GM23338 (cell line): ENCODE measurements at regions not wholly inside any gene's neighbourhood (a gene's known extent, or its start where the extent isn't known, plus 50 kb on each side); places are given as distances from the start of the nearest gene placed in this dataset.

Experiments
- ATAC-seq: fragments of 200-7000 bp; cut with Tn5 transposase; 3 replicates; pipeline ENCODE4 v1.9.1; 2020
- DNase-seq: peaks from one replicate; pipeline ENCODE4 v3.0.0-alpha.2; 2015; ENCODE audit warnings: low spot score
- H2AFZ ChIP-seq: fragments of 200-600 bp; sonication (generic); 2 replicates; pipeline ENCODE4 v1.8.0; 2016; ENCODE audit warnings: antibody characterized with exemption, mild to moderate bottlenecking, moderate library complexity
- H3F3A ChIP-seq: fragments of 200-600 bp; sonication (generic); replicated peaks from 2 replicates; pipeline ENCODE4 v1.8.0; 2017; ENCODE audit warnings: antibody characterized with exemption, mixed run types, low read depth
- H3K27ac ChIP-seq: fragments of 200-600 bp; sonication (generic); 2 replicates; pipeline ENCODE4 v1.6.1; 2016; ENCODE audit warnings: low read depth
- H3K27me3 ChIP-seq: fragments of 200-600 bp; sonication (generic); 2 replicates; pipeline ENCODE4 v1.8.0; 2016; ENCODE audit warnings: mild to moderate bottlenecking, mixed run types, moderate library complexity; ENCODE audit not compliant: insufficient read depth
- H3K36me3 ChIP-seq: fragments of 200-600 bp; sonication (generic); 2 replicates; pipeline ENCODE4 v1.8.0; 2016; ENCODE audit warnings: mild to moderate bottlenecking; ENCODE audit not compliant: insufficient read depth
- H3K4me1 ChIP-seq: fragments of 200-600 bp; sonication (generic); 2 replicates; pipeline ENCODE4 v1.8.0; 2016; ENCODE audit warnings: mild to moderate bottlenecking, moderate library complexity; ENCODE audit not compliant: insufficient read depth
- H3K4me2 ChIP-seq: fragments of 200-600 bp; sonication (generic); 2 replicates; pipeline ENCODE4 v1.7.1; 2017; ENCODE audit warnings: mixed run types
- H3K4me3 ChIP-seq: fragments of 200-600 bp; sonication (generic); 2 replicates; pipeline ENCODE4 v1.6.1; 2016; ENCODE audit warnings: mixed run types
- H3K79me2 ChIP-seq: fragments of 200-600 bp; sonication (generic); replicated peaks from 2 replicates; pipeline ENCODE4 v1.8.0; 2017; ENCODE audit warnings: mild to moderate bottlenecking; ENCODE audit not compliant: insufficient read depth
- H3K9me2 ChIP-seq: fragments of 200-600 bp; sonication (generic); 2 replicates; pipeline ENCODE4 v1.8.0; 2017; ENCODE audit not compliant: insufficient read depth
- H4K20me1 ChIP-seq: fragments of 200-600 bp; sonication (generic); replicated peaks from 2 replicates; pipeline ENCODE4 v1.8.0; 2017; ENCODE audit warnings: mild to moderate bottlenecking; ENCODE audit not compliant: insufficient read depth
- H3K27ac Mint-ChIP-seq: 2 replicates; pipeline ENCODE4 v1.8.0; 2020; ENCODE audit warnings: inconsistent platforms, mild to moderate bottlenecking, moderate library complexity, mixed read lengths
- H3K27me3 Mint-ChIP-seq: 3 replicates; pipeline ENCODE4 v1.8.0; 2022; ENCODE audit warnings: low read depth, mild to moderate bottlenecking, moderate library complexity, mixed read lengths, inconsistent platforms; ENCODE audit not compliant: insufficient read depth, poor library complexity
- H3K36me3 Mint-ChIP-seq: 3 replicates; pipeline ENCODE4 v1.8.0; 2021; ENCODE audit warnings: low read depth, mild to moderate bottlenecking, inconsistent platforms, moderate library complexity, mixed read lengths
- H3K4me1 Mint-ChIP-seq: 3 replicates; pipeline ENCODE4 v1.8.0; 2020; ENCODE audit warnings: mild to moderate bottlenecking, inconsistent platforms, mixed read lengths
- H3K4me3 Mint-ChIP-seq: 3 replicates; pipeline ENCODE4 v1.8.0; 2021; ENCODE audit warnings: moderate library complexity, mild to moderate bottlenecking, inconsistent platforms, mixed read lengths
- H3K9me3 Mint-ChIP-seq: 3 replicates; pipeline ENCODE4 v1.8.0; 2020; ENCODE audit warnings: moderate library complexity, mild to moderate bottlenecking, inconsistent platforms, mixed read lengths
- CREB1 ChIP-seq: fragments of 250-450 bp; sonication (Bioruptor Pico); IDR thresholded peaks from 2 replicates; pipeline ENCODE4 v1.5.0; 2020; ENCODE audit warnings: low read depth, mild to moderate bottlenecking, moderate library complexity
- ETS1 ChIP-seq: IDR thresholded peaks from 2 replicates; pipeline ENCODE4 v1.6.1; 2016; ENCODE audit warnings: antibody characterized with exemption
- JUNB ChIP-seq: IDR thresholded peaks from one replicate; pipeline ENCODE4 v1.6.1; 2016; ENCODE audit warnings: antibody characterized with exemption; ENCODE audit not compliant: unreplicated experiment
- NANOG ChIP-seq: IDR thresholded peaks from 2 replicates; pipeline ENCODE4 v1.6.1; 2016; ENCODE audit warnings: antibody characterized with exemption, borderline replicate concordance
- POLR2AphosphoS5 ChIP-seq: IDR thresholded peaks from 2 replicates; pipeline ENCODE4 v1.6.1; 2016; ENCODE audit warnings: antibody characterized with exemption, low read depth
- REST ChIP-seq: IDR thresholded peaks from one replicate; pipeline ENCODE4 v1.6.1; 2018; ENCODE audit warnings: antibody characterized with exemption; ENCODE audit not compliant: unreplicated experiment
- STAT1 ChIP-seq: IDR thresholded peaks from one replicate; pipeline ENCODE4 v1.6.1; 2016; ENCODE audit warnings: antibody characterized with exemption; ENCODE audit not compliant: unreplicated experiment
- ZNF114 ChIP-seq: fragments of 250-450 bp; sonication (Bioruptor Pico); IDR thresholded peaks from 2 replicates; pipeline ENCODE4 v1.5.0; 2020; ENCODE audit warnings: mild to moderate bottlenecking, moderate library complexity
- ZNF331 ChIP-seq: fragments of 250-450 bp; sonication (Bioruptor Pico); IDR thresholded peaks from 2 replicates; pipeline ENCODE4 v1.5.0; 2020; ENCODE audit warnings: low read depth, mild to moderate bottlenecking, moderate library complexity
- ZNF462 ChIP-seq: fragments of 250-450 bp; sonication (Bioruptor Pico); IDR thresholded peaks from 2 replicates; pipeline ENCODE4 v1.5.0; 2020; ENCODE audit warnings: mild to moderate bottlenecking, moderate library complexity
- TF ChIP-seq, protein P1 (sequence below), 2 experiments: fragments of 200-600 bp in 1 of 2; sonication (generic) in 1 of 2; conservative IDR thresholded peaks; 2 replicates each; pipeline versions ENCODE4 v1.5.1 to v1.6.1; 2016 to 2017; ENCODE audit warnings: antibody characterized with exemption in 2 of 2, low read depth in 2 of 2, mild to moderate bottlenecking in 2 of 2, moderate library complexity in 1 of 2

- Mint-ChIP-seq H3K36me3 (peaks cover 22% of the 10 kb centered on the region), H3K4me1 (no peaks in the 10 kb centered on the region), H3K4me3 (no peak overlapping the region), H3K27ac (no peak overlapping the region), H3K27me3 (no peaks in the 10 kb centered on the region), H3K9me3 (peaks cover 39% of the 10 kb centered on the region)
- Histone ChIP-seq H2AFZ (no peak overlapping the region), H3K27ac (no peak overlapping the region), H3K9me2 (peaks cover 20% of the 10 kb centered on the region; the same call in 1 of the 2 replicates), H3K4me1 (no peaks in the 10 kb centered on the region), H3K4me3 (no peak overlapping the region), H3K36me3 (peaks cover 7% of the 10 kb centered on the region), H3K27me3 (no peaks in the 10 kb centered on the region), H3K4me2 (no peak overlapping the region), H4K20me1 (no peaks in the 10 kb centered on the region), H3K79me2 (no peaks in the 10 kb centered on the region), H3F3A (no peaks in the 10 kb centered on the region)
- no peak for DNase-seq
- no peak for ATAC-seq
- TF ChIP-seq CREB1 (no peak), NANOG (no peak), ZNF114 (no peak), ETS1 (no peak), JUNB (no peak), REST (no peak), STAT1 (no peak), ZNF331 (no peak), POLR2AphosphoS5 (no peak), ZNF462 (CRISPR knock-in tag) (no peak)
- TF ChIP-seq, protein P1, sequence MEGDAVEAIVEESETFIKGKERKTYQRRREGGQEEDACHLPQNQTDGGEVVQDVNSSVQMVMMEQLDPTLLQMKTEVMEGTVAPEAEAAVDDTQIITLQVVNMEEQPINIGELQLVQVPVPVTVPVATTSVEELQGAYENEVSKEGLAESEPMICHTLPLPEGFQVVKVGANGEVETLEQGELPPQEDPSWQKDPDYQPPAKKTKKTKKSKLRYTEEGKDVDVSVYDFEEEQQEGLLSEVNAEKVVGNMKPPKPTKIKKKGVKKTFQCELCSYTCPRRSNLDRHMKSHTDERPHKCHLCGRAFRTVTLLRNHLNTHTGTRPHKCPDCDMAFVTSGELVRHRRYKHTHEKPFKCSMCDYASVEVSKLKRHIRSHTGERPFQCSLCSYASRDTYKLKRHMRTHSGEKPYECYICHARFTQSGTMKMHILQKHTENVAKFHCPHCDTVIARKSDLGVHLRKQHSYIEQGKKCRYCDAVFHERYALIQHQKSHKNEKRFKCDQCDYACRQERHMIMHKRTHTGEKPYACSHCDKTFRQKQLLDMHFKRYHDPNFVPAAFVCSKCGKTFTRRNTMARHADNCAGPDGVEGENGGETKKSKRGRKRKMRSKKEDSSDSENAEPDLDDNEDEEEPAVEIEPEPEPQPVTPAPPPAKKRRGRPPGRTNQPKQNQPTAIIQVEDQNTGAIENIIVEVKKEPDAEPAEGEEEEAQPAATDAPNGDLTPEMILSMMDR (conservative IDR thresholded peaks at IDR 0.05; ENCODE audit: low read depth in 2 of 2) = no peak
Measured at GRCh38 chr7:106450716-106451115, 165.9 kb upstream of the NAMPT start.
